EL (cell line): ENCODE measurements at regions not wholly inside any gene's neighbourhood (a gene's known extent, or its start where the extent isn't known, plus 50 kb on each side); places are given as distances from the start of the nearest gene placed in this dataset.
"Not testable (repeated sequence)": the region's sequence is repeated elsewhere in the genome, so short reads cannot be mapped to it uniquely, and the experiment has no call there.

Experiments used
- DNase-seq: peaks from one replicate; pipeline ENCODE4 v3.0.0-alpha.2; 2016

DNA sequence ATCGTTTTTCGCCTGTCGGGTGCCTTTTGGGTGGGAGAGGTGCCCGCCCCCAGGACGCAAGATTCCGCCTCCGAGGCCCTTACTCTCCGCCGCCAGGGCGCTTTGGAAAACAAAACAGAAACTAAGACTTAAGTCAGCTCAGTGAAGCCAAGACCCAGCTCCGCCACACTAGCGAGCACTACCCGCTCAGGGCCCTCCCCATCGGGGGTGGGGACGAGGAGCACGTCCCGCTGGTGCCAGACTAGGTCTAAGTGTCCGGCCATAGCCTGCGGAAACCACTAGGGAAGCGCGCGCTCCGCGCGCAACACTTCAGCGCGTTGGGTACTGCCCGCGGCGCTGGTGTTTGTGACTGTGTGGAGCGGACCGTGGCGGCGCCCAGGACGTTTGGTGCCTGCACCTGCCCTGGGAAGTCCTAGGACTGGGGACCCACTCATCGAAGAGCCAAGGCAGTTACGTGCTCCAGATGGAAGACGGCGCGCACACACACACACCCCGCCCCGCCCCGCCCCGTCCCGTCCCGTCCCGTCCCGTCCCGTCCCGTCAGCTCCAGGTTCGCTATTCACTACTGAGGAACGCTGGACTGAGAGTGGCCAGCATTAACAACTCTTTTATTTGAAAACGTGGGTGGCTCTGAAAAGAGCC lies 57.6 kb upstream of the BOLA1 start:
- not testable (repeated sequence) for DNase-seq

DNA sequence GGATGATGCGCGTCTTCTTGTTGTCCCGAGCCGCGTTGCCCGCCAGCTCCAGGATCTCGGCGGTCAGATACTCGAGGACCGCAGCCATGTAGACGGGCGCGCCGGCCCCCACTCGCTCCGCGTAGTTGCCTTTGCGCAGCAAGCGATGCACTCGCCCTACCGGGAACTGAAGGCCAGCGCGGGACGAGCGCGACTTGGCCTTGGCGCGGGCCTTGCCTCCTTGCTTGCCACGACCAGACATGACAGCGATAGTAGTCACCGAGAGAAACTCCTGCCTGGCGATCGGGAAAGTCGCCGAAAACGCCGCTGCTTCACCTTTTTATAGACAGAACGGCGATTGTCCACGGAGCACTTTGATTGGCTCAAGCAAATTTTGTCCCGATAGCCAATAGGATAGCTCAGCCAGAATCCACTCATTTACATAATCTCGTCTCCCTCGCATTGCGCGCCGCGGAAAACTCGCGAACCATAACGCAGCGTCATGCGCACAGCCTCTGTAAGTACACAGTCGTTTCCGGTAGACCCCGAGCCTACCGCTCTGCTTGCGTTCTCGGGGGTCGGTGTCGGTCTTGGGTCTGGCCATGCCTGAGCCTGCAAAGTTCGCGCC lies 56.8 kb upstream of the BOLA1 start:
- DNase-seq, result not testable (repeated sequence)

DNA sequence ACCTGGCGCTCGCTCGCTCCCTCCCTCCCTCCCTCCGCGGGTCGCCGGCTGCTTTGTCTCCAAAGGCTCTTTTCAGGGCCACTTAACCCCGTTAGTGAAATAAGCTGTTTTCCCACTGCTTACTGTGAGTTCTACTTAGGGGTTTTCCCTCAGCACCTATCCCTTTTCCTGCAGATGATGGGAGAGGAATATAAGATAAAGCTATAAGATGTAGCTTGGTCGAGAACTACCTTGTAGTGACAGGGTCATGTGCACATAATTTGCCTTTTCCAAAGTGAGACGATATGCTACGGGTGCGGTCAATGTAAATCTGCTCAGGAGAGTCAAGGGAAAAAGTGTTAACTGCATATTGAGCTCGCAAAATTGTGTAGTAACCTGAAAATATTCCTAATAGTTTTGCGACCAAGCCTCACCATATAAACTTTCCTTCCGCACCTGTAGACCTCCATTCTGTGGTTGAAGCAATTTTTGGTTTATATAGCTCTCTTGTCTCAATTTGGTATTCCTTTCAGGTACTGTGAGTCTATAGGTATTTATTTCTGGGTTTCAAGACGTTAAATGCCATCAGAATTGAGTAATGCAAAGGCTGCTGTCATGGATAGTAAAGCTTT lies 55.8 kb upstream of the BOLA1 start:
- DNase-seq, result no peak

DNA sequence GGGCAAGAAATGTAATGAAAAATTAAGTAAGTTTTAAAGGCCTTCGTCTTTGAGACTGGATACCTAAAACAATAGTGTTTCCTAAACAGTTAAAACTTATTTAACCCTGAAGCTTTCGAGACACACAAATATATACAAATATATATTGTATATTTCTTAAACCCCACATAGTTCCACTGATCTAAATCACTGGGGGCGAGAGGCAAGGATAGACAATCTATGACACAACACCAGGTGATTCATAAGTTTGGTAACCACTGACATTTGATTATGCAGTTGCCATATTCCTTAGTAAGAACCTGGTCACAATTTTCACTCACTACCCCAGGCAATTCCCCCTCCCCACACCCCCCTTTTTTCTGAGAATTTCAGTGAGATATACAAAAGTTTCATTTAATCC lies 55.3 kb upstream of the BOLA1 start:
- peak; percentile 63 for DNase-seq

DNA sequence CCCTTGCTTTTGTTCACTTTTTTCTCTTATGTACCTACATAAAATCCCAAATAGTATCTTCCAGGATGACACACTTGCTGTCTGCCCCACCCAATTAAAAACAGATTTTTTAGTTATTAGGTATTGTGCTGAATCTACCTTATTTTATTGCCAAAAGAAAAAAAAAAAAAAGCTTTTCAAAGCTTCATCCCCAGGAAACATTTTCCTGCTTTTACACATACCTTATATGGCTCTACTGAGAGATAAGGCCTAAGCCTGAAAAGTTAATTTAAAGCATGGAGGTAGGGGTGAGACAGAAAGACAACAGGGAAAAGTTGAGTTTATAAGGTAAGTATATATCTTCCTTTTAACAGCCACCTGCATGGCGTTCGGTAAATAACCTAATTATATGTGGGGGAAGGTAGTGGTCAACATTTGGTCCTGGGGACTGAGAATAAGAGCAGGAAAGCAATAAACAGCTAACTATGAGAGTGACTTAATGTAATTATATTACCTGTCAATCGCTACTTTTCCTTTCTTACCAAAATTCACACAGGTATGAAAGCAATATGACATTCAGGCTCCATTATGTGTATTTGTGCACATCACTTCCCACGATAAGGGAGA lies 54.6 kb upstream of the BOLA1 start:
- no peak for DNase-seq

DNA sequence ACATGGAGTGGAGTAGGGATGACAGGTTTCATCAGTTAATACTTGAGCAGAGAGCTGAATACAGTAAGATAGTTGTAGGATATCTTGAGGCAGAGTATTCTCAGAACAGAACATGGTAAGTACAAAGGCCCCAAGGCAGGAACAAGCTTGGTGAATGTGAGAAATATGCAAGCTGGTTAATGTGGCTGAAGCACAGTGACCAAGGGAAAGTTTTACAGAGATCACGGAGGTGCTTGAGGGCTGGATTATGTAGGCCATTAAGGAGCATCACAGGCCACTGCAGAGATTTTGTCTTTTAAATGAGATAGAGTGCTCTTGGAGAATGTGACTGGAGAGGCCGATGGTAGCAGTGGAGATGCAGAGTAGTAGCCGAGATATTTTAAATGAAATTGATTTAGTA lies 54.0 kb upstream of the BOLA1 start:
- no peak for DNase-seq

DNA sequence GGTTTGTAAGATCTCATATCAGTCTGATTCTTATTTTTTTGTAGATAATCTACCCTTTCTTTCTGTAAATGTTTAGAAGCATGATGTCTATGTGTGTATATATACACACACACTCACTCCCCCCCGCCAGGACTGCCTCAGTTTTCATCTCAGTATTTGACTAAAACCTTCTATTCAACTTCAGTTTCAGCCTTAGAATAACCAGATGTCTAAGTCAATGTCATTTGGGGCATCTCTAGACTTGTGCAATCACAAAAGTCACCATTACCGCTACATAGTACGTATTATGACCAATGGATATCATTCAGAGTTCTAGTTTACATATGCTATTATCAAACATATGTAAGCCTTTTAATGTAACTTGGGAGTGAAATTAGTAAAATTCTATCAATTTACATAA lies 53.3 kb upstream of the BOLA1 start:
- no peak for DNase-seq

DNA sequence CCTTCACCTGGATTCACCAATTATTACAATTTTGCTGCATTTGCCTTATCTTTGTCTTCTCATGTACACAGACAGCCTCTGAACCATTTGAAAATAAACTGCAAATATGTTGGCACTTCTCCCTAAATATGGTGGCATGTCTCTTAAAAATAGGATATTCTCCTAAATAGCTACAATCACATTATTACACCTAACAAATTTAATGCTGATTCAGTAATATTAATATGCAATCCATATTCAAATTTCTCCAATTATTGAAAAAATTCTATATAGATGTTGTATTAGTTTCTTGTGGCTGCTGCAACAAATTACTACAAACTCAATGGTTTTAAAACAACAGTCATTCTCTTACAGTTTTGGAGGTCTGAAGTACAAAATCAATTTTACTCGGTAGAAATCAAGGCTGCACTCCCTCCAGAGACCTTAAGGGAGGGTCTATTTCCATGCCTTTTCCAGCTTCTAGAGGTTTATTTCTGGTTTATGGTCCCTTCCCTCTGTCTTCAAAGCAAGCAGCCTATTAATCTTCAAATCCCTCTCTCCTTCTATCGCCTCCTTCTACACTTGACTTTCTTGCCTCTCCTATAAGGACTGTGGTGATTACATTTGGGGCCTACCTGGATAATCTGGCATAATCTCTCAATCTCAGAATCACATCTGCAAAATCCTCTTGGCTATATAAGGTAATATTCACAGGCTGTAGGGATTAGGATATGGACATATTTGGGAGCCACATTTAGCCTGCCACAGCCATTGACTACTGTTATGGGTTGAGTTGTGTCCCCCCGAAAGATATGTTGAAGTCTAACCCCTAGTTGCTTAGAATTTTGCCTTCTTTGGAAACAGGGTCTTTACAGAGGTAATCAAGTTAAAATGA lies 52.5 kb upstream of the BOLA1 start:
- no peak for DNase-seq

DNA sequence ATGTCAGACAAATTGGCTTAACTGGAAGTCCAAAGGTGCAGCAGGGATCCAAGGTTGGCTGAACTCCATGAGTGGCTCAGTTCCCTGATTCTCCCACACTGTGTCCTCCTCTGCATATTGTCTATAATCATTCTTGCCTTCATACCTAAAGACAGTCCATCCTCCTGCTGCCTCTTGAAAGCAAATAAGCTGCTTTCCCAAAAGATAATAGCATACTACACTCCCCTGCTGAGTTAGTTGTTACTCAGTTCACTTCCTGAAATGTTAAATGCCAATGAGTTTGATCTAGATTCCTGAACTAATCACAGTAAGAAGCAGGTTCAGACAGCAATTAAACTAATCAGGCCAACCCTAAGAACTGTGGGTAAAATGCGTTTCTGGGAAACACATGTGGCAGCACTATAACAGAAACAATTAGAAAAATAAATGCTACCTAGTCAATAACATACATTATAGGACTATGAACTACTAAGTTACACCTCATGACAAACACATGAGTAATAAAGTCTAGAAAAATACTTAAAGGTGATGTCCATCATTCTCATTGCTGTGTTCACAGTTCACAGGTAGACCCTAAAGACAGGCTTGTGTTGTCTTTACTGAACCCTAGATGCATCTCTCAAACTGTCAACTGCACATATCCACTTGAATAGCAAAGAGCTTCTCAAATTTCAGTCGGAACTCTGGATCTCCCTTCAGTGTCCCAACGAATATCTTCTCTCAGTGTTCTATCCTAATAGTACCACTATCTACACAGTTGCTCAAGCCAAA lies 50.8 kb upstream of the BOLA1 start:
- DNase-seq, result no peak

DNA sequence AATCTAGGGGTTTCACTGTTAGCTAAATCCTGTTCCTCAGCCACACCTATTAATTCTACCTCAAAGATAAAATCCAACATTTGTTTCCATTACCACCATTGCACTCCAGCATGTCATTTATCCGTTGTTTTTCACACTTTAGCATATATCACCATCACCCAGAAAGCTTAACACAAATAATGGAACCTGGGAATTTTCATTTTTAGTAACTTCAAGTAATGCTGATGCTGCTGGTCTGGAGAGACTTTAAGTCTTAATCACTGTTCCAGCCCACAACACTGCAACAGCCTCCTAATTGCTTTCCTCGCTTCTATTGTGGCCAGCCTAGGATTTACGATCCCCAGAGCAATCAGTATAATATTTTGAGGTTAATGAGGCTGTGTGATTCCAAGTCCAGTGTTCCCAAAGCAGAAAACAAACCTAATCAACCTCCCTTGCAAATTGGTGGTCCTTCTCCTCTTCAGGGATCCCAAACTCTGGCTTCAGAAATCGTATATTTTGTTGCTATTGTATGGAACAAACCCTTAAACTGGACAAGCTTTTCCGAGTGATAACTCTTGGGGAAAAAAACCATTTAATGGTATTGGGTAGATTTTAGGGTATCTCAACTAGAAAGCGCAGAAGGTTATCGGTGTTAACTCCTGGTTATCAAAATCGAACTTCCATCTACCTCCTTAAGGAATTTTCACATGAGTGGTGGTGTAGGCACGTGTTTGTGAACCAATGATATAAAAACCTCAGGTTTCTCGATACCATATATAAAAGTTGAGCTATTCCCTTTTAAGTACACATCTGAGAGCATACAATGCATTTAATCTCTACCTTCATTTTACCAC lies 50.0 kb upstream of the BOLA1 start:
- DNase-seq, result no peak
